ENCODE measurements at regions not wholly inside any gene's neighbourhood (a gene's known extent, or its start where the extent isn't known, plus 50 kb on each side); places are given as distances from the start of the nearest gene placed in this dataset.

DNA sequence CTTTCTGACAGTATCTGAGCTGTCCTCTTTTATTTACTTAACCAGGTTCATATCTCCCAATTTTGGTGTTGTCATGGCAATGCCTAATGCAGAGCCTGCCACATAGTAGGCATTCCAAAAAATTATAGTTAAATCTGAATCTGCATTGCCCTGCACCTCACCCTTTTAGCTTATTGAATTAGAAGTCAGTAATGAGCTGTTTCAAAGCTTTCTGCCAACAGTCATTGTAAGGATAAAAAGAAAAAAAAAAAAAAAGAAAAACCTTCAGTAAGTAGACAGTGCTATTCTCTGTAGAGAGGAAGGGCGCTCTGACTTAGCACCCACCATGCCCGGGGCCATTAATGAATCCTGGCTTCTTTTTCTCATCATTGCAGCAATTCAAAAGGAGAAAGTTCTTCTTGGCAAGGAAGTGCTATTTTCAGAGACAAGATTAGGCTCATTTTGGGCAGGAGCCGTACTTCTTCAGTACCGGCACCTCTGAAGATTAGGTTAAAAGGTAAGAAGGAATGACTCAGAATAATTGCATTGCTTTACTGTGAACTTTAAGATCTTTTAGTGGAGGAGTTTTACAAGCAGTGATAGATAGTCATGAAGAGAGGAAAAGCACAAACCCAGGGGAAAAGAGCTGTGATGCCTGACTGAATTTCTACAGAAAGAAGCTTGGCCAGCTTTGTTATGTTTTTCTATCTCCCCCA is 2041.2 kb upstream of the PIK3C3 start:
- Histone ChIP-seq H3K36me3 (ENCODE audit: insufficient read depth, low read length) (no peaks in the 10 kb centered on the region), H4K20me1 (ENCODE audit: insufficient read depth, low read length) (no peaks in the 10 kb centered on the region), H3F3A (ENCODE audit: insufficient read depth, low read length) (no peaks in the 10 kb centered on the region), H3K9me3 (ENCODE audit: low read length) (no peaks in the 10 kb centered on the region), H3K9me2 (ENCODE audit: low read depth, low read length) (no peaks in the 10 kb centered on the region), H3K9ac (ENCODE audit: low read length) (no peak overlapping the region), H3K79me2 (ENCODE audit: insufficient read depth, low read length) (no peaks in the 10 kb centered on the region), H3K27me3 (ENCODE audit: insufficient read depth, low read length) (no peaks in the 10 kb centered on the region), H2AFZ (ENCODE audit: low read length) (no peak overlapping the region), H3K4me3 (ENCODE audit: low read depth, low read length, poor library complexity, severe bottlenecking) (no peak overlapping the region), H3K27ac (ENCODE audit: low read depth, low read length, poor library complexity, severe bottlenecking) (no peak overlapping the region), H3K4me1 (ENCODE audit: insufficient read depth, low read length, severe bottlenecking) (no peaks in the 10 kb centered on the region), H3K4me2 (ENCODE audit: low read length) (no peak overlapping the region)
- TF ChIP-seq, protein P1, sequence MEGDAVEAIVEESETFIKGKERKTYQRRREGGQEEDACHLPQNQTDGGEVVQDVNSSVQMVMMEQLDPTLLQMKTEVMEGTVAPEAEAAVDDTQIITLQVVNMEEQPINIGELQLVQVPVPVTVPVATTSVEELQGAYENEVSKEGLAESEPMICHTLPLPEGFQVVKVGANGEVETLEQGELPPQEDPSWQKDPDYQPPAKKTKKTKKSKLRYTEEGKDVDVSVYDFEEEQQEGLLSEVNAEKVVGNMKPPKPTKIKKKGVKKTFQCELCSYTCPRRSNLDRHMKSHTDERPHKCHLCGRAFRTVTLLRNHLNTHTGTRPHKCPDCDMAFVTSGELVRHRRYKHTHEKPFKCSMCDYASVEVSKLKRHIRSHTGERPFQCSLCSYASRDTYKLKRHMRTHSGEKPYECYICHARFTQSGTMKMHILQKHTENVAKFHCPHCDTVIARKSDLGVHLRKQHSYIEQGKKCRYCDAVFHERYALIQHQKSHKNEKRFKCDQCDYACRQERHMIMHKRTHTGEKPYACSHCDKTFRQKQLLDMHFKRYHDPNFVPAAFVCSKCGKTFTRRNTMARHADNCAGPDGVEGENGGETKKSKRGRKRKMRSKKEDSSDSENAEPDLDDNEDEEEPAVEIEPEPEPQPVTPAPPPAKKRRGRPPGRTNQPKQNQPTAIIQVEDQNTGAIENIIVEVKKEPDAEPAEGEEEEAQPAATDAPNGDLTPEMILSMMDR (IDR thresholded peaks at IDR 0.05; ENCODE audit: low read length): no peak
- TF ChIP-seq EZH2 (IDR thresholded peaks at IDR 0.05; ENCODE audit: borderline replicate concordance, low read length): no peak

DNA sequence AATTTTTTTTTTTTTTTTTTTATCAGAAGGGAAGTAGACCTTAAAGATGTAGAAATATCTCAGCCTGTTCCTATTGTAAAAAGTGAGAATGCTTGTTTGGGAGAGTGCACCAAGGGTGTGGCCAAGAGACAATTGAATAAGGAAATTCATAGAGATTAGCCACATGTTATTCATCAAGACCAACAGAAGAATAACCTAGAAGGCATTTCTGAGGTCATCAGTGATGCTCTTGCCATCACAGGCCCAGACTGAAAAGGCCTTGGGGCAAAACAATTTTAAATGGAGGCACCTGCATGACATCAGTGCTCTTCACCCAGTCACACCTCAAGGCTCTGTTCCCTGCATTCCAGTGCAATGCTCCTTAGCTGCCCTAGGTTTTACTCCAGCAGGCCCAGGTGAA is 2043.3 kb upstream of the PIK3C3 start:
- no peak overlapping the region for H3K9ac ChIP-seq (ENCODE audit: low read length)
- no peak overlapping the region for H3K4me3 ChIP-seq (ENCODE audit: low read depth, low read length, poor library complexity, severe bottlenecking)
- H3K36me3 ChIP-seq (ENCODE audit: insufficient read depth, low read length): no peaks in the 10 kb centered on the region
- no peaks in the 10 kb centered on the region for H3K9me3 ChIP-seq (ENCODE audit: low read length)
- TF ChIP-seq EZH2 (IDR thresholded peaks at IDR 0.05; ENCODE audit: borderline replicate concordance, low read length): no peak
- TF ChIP-seq, protein P1 (IDR thresholded peaks at IDR 0.05; ENCODE audit: low read length): no peak
- H2AFZ ChIP-seq (ENCODE audit: low read length): no peak overlapping the region
- no peak overlapping the region for H3K4me2 ChIP-seq (ENCODE audit: low read length)
- H3K27ac ChIP-seq (ENCODE audit: low read depth, low read length, poor library complexity, severe bottlenecking): no peak overlapping the region
- H3K9me2 ChIP-seq (ENCODE audit: low read depth, low read length): no peaks in the 10 kb centered on the region
- no peaks in the 10 kb centered on the region for H3K4me1 ChIP-seq (ENCODE audit: insufficient read depth, low read length, severe bottlenecking)
- no peaks in the 10 kb centered on the region for H4K20me1 ChIP-seq (ENCODE audit: insufficient read depth, low read length)
- H3K27me3 ChIP-seq (ENCODE audit: insufficient read depth, low read length): no peaks in the 10 kb centered on the region
- no peaks in the 10 kb centered on the region for H3F3A ChIP-seq (ENCODE audit: insufficient read depth, low read length)
- no peaks in the 10 kb centered on the region for H3K79me2 ChIP-seq (ENCODE audit: insufficient read depth, low read length)

DNA sequence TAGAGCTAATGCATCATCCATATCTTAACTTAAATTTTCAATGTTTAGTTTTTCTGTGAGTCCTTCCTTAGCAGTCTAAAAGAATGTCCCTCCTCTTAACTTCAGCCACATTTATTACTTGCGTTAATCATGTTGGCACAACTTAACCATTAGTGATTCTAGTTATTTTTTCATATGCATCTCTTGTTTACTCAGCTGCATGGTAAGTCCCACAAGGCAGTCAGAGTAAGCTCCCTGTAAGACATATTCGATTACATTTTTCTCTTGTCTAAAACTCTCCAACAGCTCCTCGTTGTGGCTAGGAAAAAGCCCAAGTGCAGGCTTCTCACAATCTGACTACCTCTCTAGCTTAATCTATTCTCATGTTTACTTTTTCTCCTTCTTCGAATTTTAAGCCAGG is 2045.3 kb upstream of the PIK3C3 start:
- TF ChIP-seq EZH2 (IDR thresholded peaks at IDR 0.05; ENCODE audit: borderline replicate concordance, low read length): no peak
- TF ChIP-seq, protein P1 (IDR thresholded peaks at IDR 0.05; ENCODE audit: low read length): no peak
- Histone ChIP-seq H3K9ac (ENCODE audit: low read length) (no peak overlapping the region), H3K4me1 (ENCODE audit: insufficient read depth, low read length, severe bottlenecking) (no peaks in the 10 kb centered on the region), H3F3A (ENCODE audit: insufficient read depth, low read length) (no peaks in the 10 kb centered on the region), H3K9me3 (ENCODE audit: low read length) (no peaks in the 10 kb centered on the region), H3K4me2 (ENCODE audit: low read length) (no peak overlapping the region), H3K36me3 (ENCODE audit: insufficient read depth, low read length) (no peaks in the 10 kb centered on the region), H4K20me1 (ENCODE audit: insufficient read depth, low read length) (no peaks in the 10 kb centered on the region), H3K9me2 (ENCODE audit: low read depth, low read length) (no peaks in the 10 kb centered on the region), H3K27ac (ENCODE audit: low read depth, low read length, poor library complexity, severe bottlenecking) (no peak overlapping the region), H3K79me2 (ENCODE audit: insufficient read depth, low read length) (no peaks in the 10 kb centered on the region), H3K27me3 (ENCODE audit: insufficient read depth, low read length) (no peaks in the 10 kb centered on the region), H2AFZ (ENCODE audit: low read length) (no peak overlapping the region), H3K4me3 (ENCODE audit: low read depth, low read length, poor library complexity, severe bottlenecking) (no peak overlapping the region)
